Kasumi-1 (cell line): ENCODE measurements at regions not wholly inside any gene's neighbourhood (a gene's known extent, or its start where the extent isn't known, plus 50 kb on each side); places are given as distances from the start of the nearest gene placed in this dataset.
"Not testable (repeated sequence)": the region's sequence is repeated elsewhere in the genome, so short reads cannot be mapped to it uniquely, and the experiment has no call there.

Source experiments
- DNase-seq, 2 experiments: peaks; one replicate each; lab custom pipeline; 2025; lab: John Stamatoyannopoulos, UW

- no peak for DNase-seq
Measured at GRCh38 chr1:190667914-190668313, 190.2 kb upstream of the BRINP3 start.

GRCh38 chr1:190679044-190679443 is 201.4 kb upstream of the BRINP3 start:
- DNase-seq = no peak

GRCh38 chr1:190679454-190679853 is 201.8 kb upstream of the BRINP3 start:
- DNase-seq = no peak

- DNase-seq = no peak
Measured at GRCh38 chr1:190679983-190680382, 202.3 kb upstream of the BRINP3 start.

- DNase-seq = no peak
Measured at GRCh38 chr1:190685676-190686075, 208.0 kb upstream of the BRINP3 start.

GRCh38 chr1:190688096-190688495 is 210.4 kb upstream of the BRINP3 start:
- no peak for DNase-seq

- not testable (repeated sequence) for DNase-seq
Measured at GRCh38 chr1:190698488-190698887, 220.8 kb upstream of the BRINP3 start.

GRCh38 chr1:190699165-190699564 is 221.5 kb upstream of the BRINP3 start:
- no peak for DNase-seq

GRCh38 chr1:190708418-190709057 is 230.9 kb upstream of the BRINP3 start:
- no peak for DNase-seq

GRCh38 chr1:190711069-190711468 is 233.4 kb upstream of the BRINP3 start:
- no peak for DNase-seq

GRCh38 chr1:190717055-190717454 is 239.4 kb upstream of the BRINP3 start:
- no peak for DNase-seq

GRCh38 chr1:190736971-190737590 is 259.4 kb upstream of the BRINP3 start:
- DNase-seq = no peak

GRCh38 chr1:190738317-190738716 is 260.7 kb upstream of the BRINP3 start:
- DNase-seq = no peak

- no peak for DNase-seq
Measured at GRCh38 chr1:190739926-190740325, 262.3 kb upstream of the BRINP3 start.

- no peak for DNase-seq
Measured at GRCh38 chr1:190747704-190748103, 270.0 kb upstream of the BRINP3 start.

- no peak for DNase-seq
Measured at GRCh38 chr1:190752131-190752530, 274.5 kb upstream of the BRINP3 start.

- peak; percentile 57 to 58 for DNase-seq
Measured at GRCh38 chr1:190754666-190755065, 277.0 kb upstream of the BRINP3 start.

GRCh38 chr1:190759807-190760206 is 282.1 kb upstream of the BRINP3 start:
- DNase-seq = no peak

GRCh38 chr1:190762325-190762724 is 284.7 kb upstream of the BRINP3 start:
- no peak for DNase-seq

GRCh38 chr1:190792873-190793272 is 315.2 kb upstream of the BRINP3 start:
- DNase-seq = no peak

- no peak for DNase-seq
Measured at GRCh38 chr1:190807629-190808028, 330.0 kb upstream of the BRINP3 start.

- DNase-seq = no peak
Measured at GRCh38 chr1:190808035-190808434, 330.4 kb upstream of the BRINP3 start.

- no peak for DNase-seq
Measured at GRCh38 chr1:190809312-190809711, 331.6 kb upstream of the BRINP3 start.

GRCh38 chr1:190812996-190813395 is 335.3 kb upstream of the BRINP3 start:
- no peak for DNase-seq
